ENCODE measurements at regions not wholly inside any gene's neighbourhood (a gene's known extent, or its start where the extent isn't known, plus 50 kb on each side); places are given as distances from the start of the nearest gene placed in this dataset.

GRCh38 chr9:135230386-135230765 is 142.9 kb downstream of the OLFM1 start:
- no peaks in the 10 kb centered on the region for H3K4me1 ChIP-seq (ENCODE audit: control insufficient read depth in 3 of 3, insufficient read depth in 3 of 3, low read length in 3 of 3)
- no peak overlapping the region for H3K4me3 ChIP-seq (ENCODE audit: low read length in 3 of 3)
- H3K9me3 ChIP-seq (ENCODE audit: control insufficient read depth in 3 of 3, low read length in 3 of 3) = peaks cover 0 to 4% (median 3%) of the 10 kb centered on the region in 3 donors
- H3K27me3 ChIP-seq (ENCODE audit: control insufficient read depth in 3 of 3, insufficient read depth in 3 of 3, low read length in 3 of 3) = peaks cover 19 to 47% (median 46%) of the 10 kb centered on the region in 3 donors
- H3K9ac ChIP-seq (ENCODE audit: low read depth in 1 of 3, low read length in 3 of 3) = no peak overlapping the region
- H3K27ac ChIP-seq (ENCODE audit: low read depth, low read length) = no peak overlapping the region
- no peaks in the 10 kb centered on the region for H3K36me3 ChIP-seq (ENCODE audit: control insufficient read depth in 3 of 3, insufficient read depth in 3 of 3, low read length in 3 of 3)

DNA sequence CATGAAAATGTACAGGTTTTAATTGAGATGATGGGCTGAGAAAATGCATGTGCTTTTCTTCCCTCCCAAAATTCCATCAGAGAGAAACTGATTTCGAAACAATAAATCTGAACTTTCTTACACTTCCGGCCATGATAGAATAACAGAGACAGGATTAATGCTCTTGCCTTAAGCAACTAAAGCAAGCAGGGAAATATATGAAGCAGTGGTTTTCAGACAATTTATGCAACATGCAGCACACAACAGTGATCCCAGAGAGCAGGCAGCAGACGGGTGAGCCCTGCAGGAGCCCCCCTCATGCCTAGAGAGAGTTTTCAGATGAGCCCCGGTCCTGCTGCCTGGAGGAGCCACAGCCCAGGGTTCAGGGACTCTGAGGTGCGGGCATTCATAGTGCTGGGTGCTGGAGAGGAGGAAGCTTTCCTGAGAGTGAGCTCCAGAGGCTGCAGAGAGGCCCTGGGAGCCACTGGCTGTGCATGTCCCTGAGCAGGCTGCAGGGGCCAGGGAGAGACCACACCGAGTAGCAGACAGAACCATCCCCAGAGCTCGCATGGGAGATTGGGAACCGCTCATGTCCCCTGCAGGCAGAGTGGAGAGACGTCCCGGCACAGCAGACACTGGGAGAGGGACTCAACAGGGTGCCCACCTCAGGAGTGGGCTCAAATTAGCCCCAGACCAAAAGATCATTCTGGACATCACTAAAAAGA is 143.5 kb downstream of the OLFM1 start:
- Histone ChIP-seq H3K9ac (ENCODE audit: low read depth in 1 of 3, low read length in 3 of 3) (no peak overlapping the region), H3K4me3 (ENCODE audit: low read length in 3 of 3) (no peak overlapping the region), H3K27ac (ENCODE audit: low read depth, low read length) (no peak overlapping the region), H3K27me3 (ENCODE audit: control insufficient read depth in 3 of 3, insufficient read depth in 3 of 3, low read length in 3 of 3) (peaks cover 19 to 47% (median 46%) of the 10 kb centered on the region in 3 donors), H3K9me3 (ENCODE audit: control insufficient read depth in 3 of 3, low read length in 3 of 3) (peaks cover 0 to 4% (median 3%) of the 10 kb centered on the region in 3 donors), H3K4me1 (ENCODE audit: control insufficient read depth in 3 of 3, insufficient read depth in 3 of 3, low read length in 3 of 3) (no peaks in the 10 kb centered on the region), H3K36me3 (ENCODE audit: control insufficient read depth in 3 of 3, insufficient read depth in 3 of 3, low read length in 3 of 3) (no peaks in the 10 kb centered on the region)

DNA sequence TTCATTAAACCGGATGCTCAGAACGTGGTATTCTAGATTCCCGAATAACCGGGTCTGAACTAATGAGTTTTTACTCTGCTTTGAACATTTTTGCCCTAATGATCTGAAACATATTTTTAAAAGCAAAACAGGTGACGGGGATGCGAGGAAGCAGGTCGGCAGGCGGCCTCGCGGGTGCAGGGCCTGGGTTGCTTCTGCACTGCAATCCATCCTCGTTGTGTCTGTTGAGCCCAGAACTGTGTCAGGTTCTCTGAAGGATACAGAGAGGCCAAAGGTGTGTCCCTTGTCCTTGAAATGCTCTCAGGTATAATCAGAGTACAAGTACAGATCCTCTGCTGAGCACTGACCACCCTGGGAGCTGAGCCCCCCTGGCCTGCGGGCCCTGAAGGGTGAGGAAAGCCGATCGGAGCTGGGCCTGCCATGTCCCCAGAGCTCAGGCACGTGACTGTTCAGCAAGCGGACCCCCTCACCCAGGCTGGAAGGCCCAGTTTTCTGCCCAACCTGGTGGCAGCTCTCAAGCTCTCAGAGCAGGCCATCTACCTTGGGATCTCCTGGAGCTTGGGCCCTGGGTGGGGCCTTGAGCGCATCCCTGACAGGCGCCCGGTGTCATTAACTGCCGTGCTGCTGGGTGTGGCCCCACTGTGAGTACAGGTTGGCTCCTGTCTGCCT is 151.8 kb downstream of the OLFM1 start:
- Histone ChIP-seq H3K9ac (ENCODE audit: low read depth in 1 of 3, low read length in 3 of 3) (no peak overlapping the region), H3K9me3 (ENCODE audit: control insufficient read depth in 3 of 3, low read length in 3 of 3) (peaks cover 0 to 4% (median under 1%) of the 10 kb centered on the region in 3 donors), H3K4me1 (ENCODE audit: control insufficient read depth in 3 of 3, insufficient read depth in 3 of 3, low read length in 3 of 3) (no peaks in the 10 kb centered on the region)

DNA sequence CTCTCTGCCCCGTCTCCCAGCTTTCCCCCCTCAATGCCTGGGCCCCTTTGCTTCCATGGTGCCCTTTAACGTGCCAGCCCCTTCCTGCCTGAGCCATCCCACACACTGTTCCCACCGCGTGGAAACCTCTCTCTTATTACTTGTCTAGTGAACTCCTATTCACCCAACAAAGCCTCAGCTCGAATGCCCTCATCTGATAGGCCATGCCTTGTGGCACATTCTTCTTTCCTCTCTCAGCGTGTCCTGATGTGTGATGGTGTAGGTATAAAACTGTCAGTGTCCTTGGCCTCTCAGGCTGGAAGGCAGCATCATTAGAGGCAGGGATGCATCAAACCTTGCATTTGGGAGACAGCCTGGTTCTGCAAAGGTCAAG is 152.3 kb downstream of the OLFM1 start:
- H3K27ac ChIP-seq (ENCODE audit: low read depth, low read length) = no peak overlapping the region
- H3K4me3 ChIP-seq (ENCODE audit: low read length in 3 of 3) = no peak overlapping the region
- H3K4me1 ChIP-seq (ENCODE audit: control insufficient read depth in 3 of 3, insufficient read depth in 3 of 3, low read length in 3 of 3) = peaks cover 0 to 2% (median 0%) of the 10 kb centered on the region in 3 donors
- no peaks in the 10 kb centered on the region for H3K36me3 ChIP-seq (ENCODE audit: control insufficient read depth in 3 of 3, insufficient read depth in 3 of 3, low read length in 3 of 3)
- H3K27me3 ChIP-seq (ENCODE audit: control insufficient read depth in 3 of 3, insufficient read depth in 3 of 3, low read length in 3 of 3) = peaks cover 26 to 53% (median 34%) of the 10 kb centered on the region in 3 donors
- no peaks in the 10 kb centered on the region for H3K9me3 ChIP-seq (ENCODE audit: control insufficient read depth in 3 of 3, low read length in 3 of 3)
- no peak overlapping the region for H3K9ac ChIP-seq (ENCODE audit: low read depth in 1 of 3, low read length in 3 of 3)

More for the DNA sequence above, 151.8 kb downstream of the OLFM1 start:
- peaks cover 21 to 55% (median 29%) of the 10 kb centered on the region in 3 donors for H3K27me3 ChIP-seq (ENCODE audit: control insufficient read depth in 3 of 3, insufficient read depth in 3 of 3, low read length in 3 of 3)
- no peaks in the 10 kb centered on the region for H3K36me3 ChIP-seq (ENCODE audit: control insufficient read depth in 3 of 3, insufficient read depth in 3 of 3, low read length in 3 of 3)
- H3K4me3 ChIP-seq (ENCODE audit: low read length in 3 of 3) = no peak overlapping the region
- no peak overlapping the region for H3K27ac ChIP-seq (ENCODE audit: low read depth, low read length)

DNA sequence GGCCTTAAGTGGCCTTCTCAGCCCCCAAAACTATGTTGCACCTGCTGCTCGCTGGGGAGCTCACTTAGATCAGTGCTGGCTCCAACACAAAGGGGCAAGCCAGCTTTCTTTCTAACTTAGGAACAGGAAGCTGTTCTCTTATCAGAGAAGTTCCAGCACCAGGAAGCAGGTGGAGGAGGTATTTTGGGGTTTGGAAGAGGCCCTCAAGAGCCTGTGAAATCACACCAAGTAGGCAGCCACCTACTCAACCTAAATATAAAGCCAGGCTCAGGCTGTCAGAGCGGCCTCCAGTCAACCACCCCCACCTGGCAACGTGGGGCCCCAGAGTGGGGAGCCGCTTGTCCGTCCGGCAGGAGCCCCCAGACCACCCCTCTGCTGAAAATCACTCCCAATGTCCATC is 152.8 kb downstream of the OLFM1 start:
- no peak overlapping the region for H3K4me3 ChIP-seq (ENCODE audit: low read length in 3 of 3)
- no peak overlapping the region for H3K9ac ChIP-seq (ENCODE audit: low read depth in 1 of 3, low read length in 3 of 3)
- H3K27ac ChIP-seq (ENCODE audit: low read depth, low read length) = no peak overlapping the region
- H3K9me3 ChIP-seq (ENCODE audit: control insufficient read depth in 3 of 3, low read length in 3 of 3) = no peaks in the 10 kb centered on the region
- H3K4me1 ChIP-seq (ENCODE audit: control insufficient read depth in 3 of 3, insufficient read depth in 3 of 3, low read length in 3 of 3) = peaks cover 0 to 2% (median 0%) of the 10 kb centered on the region in 3 donors
- peaks cover 29 to 55% (median 39%) of the 10 kb centered on the region in 3 donors for H3K27me3 ChIP-seq (ENCODE audit: control insufficient read depth in 3 of 3, insufficient read depth in 3 of 3, low read length in 3 of 3)
- no peaks in the 10 kb centered on the region for H3K36me3 ChIP-seq (ENCODE audit: control insufficient read depth in 3 of 3, insufficient read depth in 3 of 3, low read length in 3 of 3)

GRCh38 chr9:135240871-135241311 is 153.4 kb downstream of the OLFM1 start:
- Histone ChIP-seq H3K4me1 (ENCODE audit: control insufficient read depth in 3 of 3, insufficient read depth in 3 of 3, low read length in 3 of 3) (peaks cover 0 to 2% (median 0%) of the 10 kb centered on the region in 3 donors), H3K9ac (ENCODE audit: low read depth in 1 of 3, low read length in 3 of 3) (no peak overlapping the region), H3K36me3 (ENCODE audit: control insufficient read depth in 3 of 3, insufficient read depth in 3 of 3, low read length in 3 of 3) (no peaks in the 10 kb centered on the region), H3K4me3 (ENCODE audit: low read length in 3 of 3) (no peak overlapping the region), H3K27me3 (ENCODE audit: control insufficient read depth in 3 of 3, insufficient read depth in 3 of 3, low read length in 3 of 3) (peaks cover 35 to 62% (median 46%) of the 10 kb centered on the region in 3 donors), H3K27ac (ENCODE audit: low read depth, low read length) (no peak overlapping the region), H3K9me3 (ENCODE audit: control insufficient read depth in 3 of 3, low read length in 3 of 3) (no peaks in the 10 kb centered on the region)

DNA sequence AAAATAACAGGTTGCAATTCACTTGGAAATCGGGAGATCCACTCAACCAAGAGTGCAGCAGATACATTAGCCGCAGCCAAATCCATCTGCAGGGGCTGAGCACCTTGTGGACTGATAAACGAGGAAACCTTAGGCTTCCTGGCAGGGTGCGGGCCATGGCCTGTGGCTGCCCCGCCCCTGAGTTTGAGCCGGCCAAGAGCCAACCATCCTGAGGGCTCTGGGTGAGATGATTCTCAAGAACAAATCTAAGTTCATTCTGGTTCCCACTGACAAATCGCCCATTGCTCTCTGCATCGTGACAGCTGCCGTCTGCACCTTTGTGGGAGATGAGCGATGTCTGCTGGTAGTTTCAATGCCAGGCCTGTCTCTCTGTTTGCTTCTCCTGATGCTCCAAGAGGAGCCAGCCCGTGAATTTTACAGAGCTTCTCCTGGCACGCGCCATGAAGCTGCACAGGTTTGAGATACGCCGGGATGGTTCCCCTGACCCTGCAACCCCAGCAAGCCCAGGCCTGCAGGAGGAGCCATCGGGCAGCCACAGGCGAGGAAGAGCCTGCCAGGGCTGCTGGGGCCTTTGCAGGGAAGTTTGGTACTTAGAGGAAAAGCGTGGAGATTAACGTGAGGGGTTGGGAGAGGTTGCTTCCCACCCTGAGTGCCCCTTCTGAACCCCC is 154.0 kb downstream of the OLFM1 start:
- H3K27me3 ChIP-seq (ENCODE audit: control insufficient read depth in 3 of 3, insufficient read depth in 3 of 3, low read length in 3 of 3) = peaks cover 42 to 68% (median 52%) of the 10 kb centered on the region in 3 donors
- H3K27ac ChIP-seq (ENCODE audit: low read depth, low read length) = no peak overlapping the region
- no peaks in the 10 kb centered on the region for H3K36me3 ChIP-seq (ENCODE audit: control insufficient read depth in 3 of 3, insufficient read depth in 3 of 3, low read length in 3 of 3)
- H3K9me3 ChIP-seq (ENCODE audit: control insufficient read depth in 3 of 3, low read length in 3 of 3) = no peaks in the 10 kb centered on the region
- no peak overlapping the region for H3K9ac ChIP-seq (ENCODE audit: low read depth in 1 of 3, low read length in 3 of 3)
- no peak overlapping the region for H3K4me3 ChIP-seq (ENCODE audit: low read length in 3 of 3)
- H3K4me1 ChIP-seq (ENCODE audit: control insufficient read depth in 3 of 3, insufficient read depth in 3 of 3, low read length in 3 of 3) = peaks cover 0 to 2% (median 0%) of the 10 kb centered on the region in 3 donors

- Histone ChIP-seq H3K4me3 (ENCODE audit: low read length in 3 of 3) (no peak overlapping the region), H3K27me3 (ENCODE audit: control insufficient read depth in 3 of 3, insufficient read depth in 3 of 3, low read length in 3 of 3) (peaks cover 45 to 73% (median 57%) of the 10 kb centered on the region in 3 donors), H3K27ac (ENCODE audit: low read depth, low read length) (no peak overlapping the region), H3K4me1 (ENCODE audit: control insufficient read depth in 3 of 3, insufficient read depth in 3 of 3, low read length in 3 of 3) (peaks cover 0 to 2% (median 0%) of the 10 kb centered on the region in 3 donors), H3K9ac (ENCODE audit: low read depth in 1 of 3, low read length in 3 of 3) (no peak overlapping the region), H3K36me3 (ENCODE audit: control insufficient read depth in 3 of 3, insufficient read depth in 3 of 3, low read length in 3 of 3) (no peaks in the 10 kb centered on the region), H3K9me3 (ENCODE audit: control insufficient read depth in 3 of 3, low read length in 3 of 3) (no peaks in the 10 kb centered on the region)
These were observed 154.6 kb downstream of the OLFM1 start for GRCh38 chr9:135242049-135242396.

- H3K27me3 ChIP-seq (ENCODE audit: control insufficient read depth in 3 of 3, insufficient read depth in 3 of 3, low read length in 3 of 3) = peaks cover 47 to 77% (median 57%) of the 10 kb centered on the region in 3 donors
These were observed 154.9 kb downstream of the OLFM1 start for GRCh38 chr9:135242406-135242805.

More at GRCh38 chr9:135242406-135242805, 154.9 kb downstream of the OLFM1 start:
- H3K27ac ChIP-seq (ENCODE audit: low read depth, low read length) = no peak overlapping the region
- H3K9ac ChIP-seq (ENCODE audit: low read depth in 1 of 3, low read length in 3 of 3) = no peak overlapping the region
- no peaks in the 10 kb centered on the region for H3K9me3 ChIP-seq (ENCODE audit: control insufficient read depth in 3 of 3, low read length in 3 of 3)
- H3K4me3 ChIP-seq (ENCODE audit: low read length in 3 of 3) = no peak overlapping the region
- H3K36me3 ChIP-seq (ENCODE audit: control insufficient read depth in 3 of 3, insufficient read depth in 3 of 3, low read length in 3 of 3) = no peaks in the 10 kb centered on the region
- H3K4me1 ChIP-seq (ENCODE audit: control insufficient read depth in 3 of 3, insufficient read depth in 3 of 3, low read length in 3 of 3) = peaks cover 0 to 2% (median 0%) of the 10 kb centered on the region in 3 donors
